Liver (tissue), 3 donors: ENCODE measurements at regions not wholly inside any gene's neighbourhood (a gene's known extent, or its start where the extent isn't known, plus 50 kb on each side); places are given as distances from the start of the nearest gene placed in this dataset.

Source experiments
- GABPA ChIP-seq, 2 donors: IDR thresholded peaks in 1 of 2; conservative IDR thresholded peaks in 1 of 2; 2 replicates each; pipeline ENCODE4 v1.6.1; 2016; ENCODE audit warnings: antibody characterized with exemption in 2 of 2, mild to moderate bottlenecking in 1 of 2, moderate library complexity in 1 of 2
- HNF4A ChIP-seq, 2 donors: conservative IDR thresholded peaks; 2 replicates each; pipeline ENCODE4 v1.6.1; 2016; ENCODE audit warnings: antibody characterized with exemption in 2 of 2, mild to moderate bottlenecking in 2 of 2
- JUND ChIP-seq, 2 donors: IDR thresholded peaks; 2 replicates each; pipeline ENCODE4 v1.6.1; 2016; ENCODE audit warnings: antibody characterized with exemption in 2 of 2
- RAD21 ChIP-seq, 2 donors: IDR thresholded peaks; 2 replicates each; pipeline ENCODE4 v1.6.1; 2016; ENCODE audit warnings: antibody characterized with exemption in 2 of 2, mild to moderate bottlenecking in 2 of 2
- RXRA ChIP-seq, 2 donors: IDR thresholded peaks; 2 replicates each; pipeline ENCODE4 v1.6.1; 2017 to 2018; ENCODE audit warnings: antibody characterized with exemption in 2 of 2, mild to moderate bottlenecking in 1 of 2
- SP1 ChIP-seq: IDR thresholded peaks from 2 replicates; pipeline ENCODE4 v1.6.1; 2018; ENCODE audit warnings: antibody characterized with exemption, mild to moderate bottlenecking
- TAF1 ChIP-seq: conservative IDR thresholded peaks from 2 replicates; pipeline ENCODE4 v1.6.1; 2016; ENCODE audit warnings: antibody characterized with exemption, mild to moderate bottlenecking
- YY1 ChIP-seq: IDR thresholded peaks from 2 replicates; pipeline ENCODE4 v1.6.1; 2016; ENCODE audit warnings: antibody characterized with exemption, mild to moderate bottlenecking
- TF ChIP-seq, protein P1 (sequence below): fragments of 150-350 bp; IDR thresholded peaks from 2 replicates; pipeline ENCODE4 v1.5.1; 2017; ENCODE audit warnings: improper control_type of control experiment, low read depth, low read length; ENCODE audit not compliant: missing input control
- TF ChIP-seq, protein P2 (sequence below): IDR thresholded peaks from 2 replicates; pipeline ENCODE4 v1.6.1; 2016; ENCODE audit warnings: antibody characterized with exemption
- TF ChIP-seq, protein P3 (sequence below): IDR thresholded peaks from 2 replicates; pipeline ENCODE4 v1.6.1; 2016; ENCODE audit warnings: antibody characterized with exemption, mild to moderate bottlenecking
- TF ChIP-seq, protein P4 (sequence below): IDR thresholded peaks from 2 replicates; pipeline ENCODE4 v1.6.1; 2016; ENCODE audit warnings: antibody characterized with exemption
- donor health status: healthy.
- donor health status: healthy.

DNA sequence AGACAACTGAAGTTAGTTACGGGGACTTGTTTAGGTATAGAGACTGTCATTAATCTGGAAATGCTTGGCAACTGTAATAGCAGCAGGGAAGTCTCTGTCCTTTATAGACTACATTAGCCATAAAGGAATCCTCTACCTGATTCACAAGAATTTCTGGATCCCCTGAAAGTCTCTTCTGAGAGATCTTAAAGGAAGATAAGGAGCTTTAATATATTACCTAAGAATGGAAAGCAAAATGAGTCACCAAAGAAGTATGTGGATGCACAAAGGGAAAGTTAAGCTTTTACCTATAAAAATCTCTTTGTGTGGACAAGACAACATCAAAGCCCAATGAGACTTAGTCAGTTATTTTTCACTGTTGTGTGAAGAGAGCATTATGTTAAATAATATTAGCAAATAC, 92.2 kb upstream of the RSPO3 start:
- TF ChIP-seq, protein P1, sequence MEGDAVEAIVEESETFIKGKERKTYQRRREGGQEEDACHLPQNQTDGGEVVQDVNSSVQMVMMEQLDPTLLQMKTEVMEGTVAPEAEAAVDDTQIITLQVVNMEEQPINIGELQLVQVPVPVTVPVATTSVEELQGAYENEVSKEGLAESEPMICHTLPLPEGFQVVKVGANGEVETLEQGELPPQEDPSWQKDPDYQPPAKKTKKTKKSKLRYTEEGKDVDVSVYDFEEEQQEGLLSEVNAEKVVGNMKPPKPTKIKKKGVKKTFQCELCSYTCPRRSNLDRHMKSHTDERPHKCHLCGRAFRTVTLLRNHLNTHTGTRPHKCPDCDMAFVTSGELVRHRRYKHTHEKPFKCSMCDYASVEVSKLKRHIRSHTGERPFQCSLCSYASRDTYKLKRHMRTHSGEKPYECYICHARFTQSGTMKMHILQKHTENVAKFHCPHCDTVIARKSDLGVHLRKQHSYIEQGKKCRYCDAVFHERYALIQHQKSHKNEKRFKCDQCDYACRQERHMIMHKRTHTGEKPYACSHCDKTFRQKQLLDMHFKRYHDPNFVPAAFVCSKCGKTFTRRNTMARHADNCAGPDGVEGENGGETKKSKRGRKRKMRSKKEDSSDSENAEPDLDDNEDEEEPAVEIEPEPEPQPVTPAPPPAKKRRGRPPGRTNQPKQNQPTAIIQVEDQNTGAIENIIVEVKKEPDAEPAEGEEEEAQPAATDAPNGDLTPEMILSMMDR = no peak
- TF ChIP-seq YY1 = no peak
- TF ChIP-seq JUND (IDR thresholded peaks at IDR 0.05) = no peak
- no peak for TF ChIP-seq TAF1
- TF ChIP-seq, protein P2, sequence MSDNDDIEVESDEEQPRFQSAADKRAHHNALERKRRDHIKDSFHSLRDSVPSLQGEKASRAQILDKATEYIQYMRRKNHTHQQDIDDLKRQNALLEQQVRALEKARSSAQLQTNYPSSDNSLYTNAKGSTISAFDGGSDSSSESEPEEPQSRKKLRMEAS = no peak
- no peak for TF ChIP-seq SP1
- no peak for TF ChIP-seq HNF4A (conservative IDR thresholded peaks at IDR 0.05)
- no peak for TF ChIP-seq RXRA (IDR thresholded peaks at IDR 0.05)
- TF ChIP-seq, protein P3, sequence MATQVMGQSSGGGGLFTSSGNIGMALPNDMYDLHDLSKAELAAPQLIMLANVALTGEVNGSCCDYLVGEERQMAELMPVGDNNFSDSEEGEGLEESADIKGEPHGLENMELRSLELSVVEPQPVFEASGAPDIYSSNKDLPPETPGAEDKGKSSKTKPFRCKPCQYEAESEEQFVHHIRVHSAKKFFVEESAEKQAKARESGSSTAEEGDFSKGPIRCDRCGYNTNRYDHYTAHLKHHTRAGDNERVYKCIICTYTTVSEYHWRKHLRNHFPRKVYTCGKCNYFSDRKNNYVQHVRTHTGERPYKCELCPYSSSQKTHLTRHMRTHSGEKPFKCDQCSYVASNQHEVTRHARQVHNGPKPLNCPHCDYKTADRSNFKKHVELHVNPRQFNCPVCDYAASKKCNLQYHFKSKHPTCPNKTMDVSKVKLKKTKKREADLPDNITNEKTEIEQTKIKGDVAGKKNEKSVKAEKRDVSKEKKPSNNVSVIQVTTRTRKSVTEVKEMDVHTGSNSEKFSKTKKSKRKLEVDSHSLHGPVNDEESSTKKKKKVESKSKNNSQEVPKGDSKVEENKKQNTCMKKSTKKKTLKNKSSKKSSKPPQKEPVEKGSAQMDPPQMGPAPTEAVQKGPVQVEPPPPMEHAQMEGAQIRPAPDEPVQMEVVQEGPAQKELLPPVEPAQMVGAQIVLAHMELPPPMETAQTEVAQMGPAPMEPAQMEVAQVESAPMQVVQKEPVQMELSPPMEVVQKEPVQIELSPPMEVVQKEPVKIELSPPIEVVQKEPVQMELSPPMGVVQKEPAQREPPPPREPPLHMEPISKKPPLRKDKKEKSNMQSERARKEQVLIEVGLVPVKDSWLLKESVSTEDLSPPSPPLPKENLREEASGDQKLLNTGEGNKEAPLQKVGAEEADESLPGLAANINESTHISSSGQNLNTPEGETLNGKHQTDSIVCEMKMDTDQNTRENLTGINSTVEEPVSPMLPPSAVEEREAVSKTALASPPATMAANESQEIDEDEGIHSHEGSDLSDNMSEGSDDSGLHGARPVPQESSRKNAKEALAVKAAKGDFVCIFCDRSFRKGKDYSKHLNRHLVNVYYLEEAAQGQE = no peak
- TF ChIP-seq GABPA (IDR thresholded peaks at IDR 0.05 in 1 of 2, conservative IDR thresholded peaks at IDR 0.05 in 1 of 2) = no peak
- TF ChIP-seq, protein P4, sequence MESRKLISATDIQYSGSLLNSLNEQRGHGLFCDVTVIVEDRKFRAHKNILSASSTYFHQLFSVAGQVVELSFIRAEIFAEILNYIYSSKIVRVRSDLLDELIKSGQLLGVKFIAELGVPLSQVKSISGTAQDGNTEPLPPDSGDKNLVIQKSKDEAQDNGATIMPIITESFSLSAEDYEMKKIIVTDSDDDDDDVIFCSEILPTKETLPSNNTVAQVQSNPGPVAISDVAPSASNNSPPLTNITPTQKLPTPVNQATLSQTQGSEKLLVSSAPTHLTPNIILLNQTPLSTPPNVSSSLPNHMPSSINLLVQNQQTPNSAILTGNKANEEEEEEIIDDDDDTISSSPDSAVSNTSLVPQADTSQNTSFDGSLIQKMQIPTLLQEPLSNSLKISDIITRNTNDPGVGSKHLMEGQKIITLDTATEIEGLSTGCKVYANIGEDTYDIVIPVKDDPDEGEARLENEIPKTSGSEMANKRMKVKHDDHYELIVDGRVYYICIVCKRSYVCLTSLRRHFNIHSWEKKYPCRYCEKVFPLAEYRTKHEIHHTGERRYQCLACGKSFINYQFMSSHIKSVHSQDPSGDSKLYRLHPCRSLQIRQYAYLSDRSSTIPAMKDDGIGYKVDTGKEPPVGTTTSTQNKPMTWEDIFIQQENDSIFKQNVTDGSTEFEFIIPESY = no peak
- TF ChIP-seq RAD21 (IDR thresholded peaks at IDR 0.05) = no peak
